GM19468 (cell line): ENCODE measurements at regions not wholly inside any gene's neighbourhood (a gene's known extent, or its start where the extent isn't known, plus 50 kb on each side); places are given as distances from the start of the nearest gene placed in this dataset.

Experiments
- ATAC-seq: cut with Tn5 transposase; IDR thresholded peaks from one replicate; pipeline ENCODE4 v1.9.1; 2021; ENCODE audit warnings: mild to moderate bottlenecking, moderate library complexity, moderate number of reproducible peaks; ENCODE audit not compliant: unreplicated experiment; ENCODE audit errors: extremely low read depth

GRCh38 chr3:22947851-22948250 lies 255.3 kb upstream of the UBE2E2 start:
- ATAC-seq: no peak

- ATAC-seq: no peak
Observed at GRCh38 chr3:22951910-22952309, 251.2 kb upstream of the UBE2E2 start.

DNA sequence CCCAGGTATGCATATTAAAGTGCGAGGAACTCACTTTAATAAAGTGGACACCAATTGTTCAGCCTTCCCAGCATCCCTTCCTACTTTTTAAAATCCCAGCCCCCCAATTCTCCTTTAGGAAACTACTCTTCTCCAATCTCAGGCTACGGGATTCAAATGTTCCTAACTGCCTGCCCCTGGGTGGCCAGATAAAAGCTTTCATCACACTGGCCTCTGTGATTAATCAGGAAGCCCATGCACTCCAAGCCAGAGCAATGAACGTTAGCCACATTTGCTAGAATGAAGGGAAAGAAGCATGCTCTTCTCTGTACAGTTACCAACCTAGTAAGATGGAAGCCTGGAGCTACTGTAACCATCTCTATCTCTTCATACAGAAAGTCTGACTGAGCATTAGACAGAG lies 250.3 kb upstream of the UBE2E2 start:
- no peak for ATAC-seq

DNA sequence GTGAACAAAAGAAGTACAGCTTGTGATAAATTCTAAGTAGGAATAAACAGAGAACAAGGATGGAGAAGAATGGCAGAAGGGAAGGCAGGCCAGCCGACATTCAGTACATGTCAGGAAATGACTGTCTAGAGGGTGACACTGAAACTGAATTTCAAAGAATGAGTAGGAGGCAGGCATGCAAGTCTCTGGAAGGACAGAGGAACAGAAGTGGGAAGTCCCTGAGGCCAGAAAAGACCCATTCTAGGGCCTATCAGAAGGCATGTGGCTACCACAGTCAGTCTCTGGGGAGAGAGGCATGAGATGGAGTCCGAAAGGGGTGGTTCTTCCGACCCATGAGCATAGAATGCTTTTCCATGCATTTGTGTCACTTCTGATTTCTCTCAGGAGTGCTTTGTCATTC lies 243.5 kb upstream of the UBE2E2 start:
- ATAC-seq: peak; percentile 54

GRCh38 chr3:22960105-22960984 lies 242.8 kb upstream of the UBE2E2 start:
- ATAC-seq: peak; percentile 35

GRCh38 chr3:22962244-22962643 lies 240.9 kb upstream of the UBE2E2 start:
- ATAC-seq: no peak

- no peak for ATAC-seq
Observed at GRCh38 chr3:22966349-22966748, 236.8 kb upstream of the UBE2E2 start.

DNA sequence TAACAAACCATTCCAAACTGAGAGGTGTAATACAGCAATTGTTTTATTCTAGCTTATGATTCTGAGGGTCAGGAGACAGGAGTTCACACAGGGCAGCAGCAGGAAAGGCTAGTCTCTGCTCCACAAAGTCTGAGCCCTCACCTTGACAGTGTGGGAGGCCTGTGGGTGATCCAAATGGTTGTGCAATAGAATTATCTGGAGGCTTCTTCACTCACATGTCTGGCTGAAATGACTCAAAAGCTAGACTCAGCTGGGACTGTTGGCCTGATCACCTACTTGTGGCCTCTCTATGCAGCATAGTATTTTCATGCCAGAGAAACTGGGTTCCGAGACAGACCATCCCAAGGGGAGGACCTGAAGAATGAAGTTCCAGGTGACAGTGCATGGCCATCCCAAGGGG lies 233.9 kb upstream of the UBE2E2 start:
- ATAC-seq: no peak

DNA sequence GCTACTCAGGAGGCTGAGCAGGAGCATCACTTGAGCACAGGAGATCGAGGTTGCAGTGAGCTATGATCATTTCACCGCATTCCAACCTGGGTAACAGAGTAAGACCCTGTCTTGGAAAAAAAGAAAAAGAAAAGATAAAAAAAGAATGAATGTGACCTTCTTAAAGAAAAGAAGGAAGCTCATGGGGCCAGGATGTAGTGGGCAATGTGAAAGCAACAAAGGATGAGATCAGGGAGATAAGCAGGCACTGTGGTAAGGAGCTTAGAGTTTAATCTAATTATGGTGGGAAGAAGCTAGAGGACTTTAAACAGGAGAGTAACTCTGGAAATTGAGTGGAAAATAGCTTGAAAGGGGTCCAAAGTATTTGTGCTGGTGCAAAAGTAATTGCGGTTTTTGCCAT lies 231.6 kb upstream of the UBE2E2 start:
- ATAC-seq: no peak

DNA sequence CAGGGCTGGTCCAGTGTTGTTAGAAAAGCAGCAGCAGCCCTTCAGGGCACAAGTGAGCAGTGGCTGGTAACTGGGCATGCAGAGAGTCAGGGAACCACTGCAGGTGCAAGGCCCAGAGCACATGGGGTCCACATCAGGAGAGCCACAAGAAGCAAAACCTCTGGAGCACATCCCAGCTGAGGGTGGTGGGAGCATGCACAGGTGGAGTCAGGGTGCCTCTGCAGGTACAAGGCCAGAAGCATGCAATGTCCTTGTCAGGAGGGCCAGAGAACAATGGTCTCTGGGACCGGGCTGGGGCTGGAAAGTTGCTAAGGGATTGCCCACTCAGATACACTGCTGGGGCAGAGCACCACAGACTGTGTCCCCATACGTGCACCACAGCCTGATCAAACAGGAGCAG lies 226.1 kb upstream of the UBE2E2 start:
- ATAC-seq: no peak

GRCh38 chr3:22977650-22978289 lies 225.4 kb upstream of the UBE2E2 start:
- ATAC-seq: peak; percentile 56

- ATAC-seq: no peak
Observed at GRCh38 chr3:22979581-22979980, 223.5 kb upstream of the UBE2E2 start.

- no peak for ATAC-seq
Observed at GRCh38 chr3:22980346-22980745, 222.8 kb upstream of the UBE2E2 start.

DNA sequence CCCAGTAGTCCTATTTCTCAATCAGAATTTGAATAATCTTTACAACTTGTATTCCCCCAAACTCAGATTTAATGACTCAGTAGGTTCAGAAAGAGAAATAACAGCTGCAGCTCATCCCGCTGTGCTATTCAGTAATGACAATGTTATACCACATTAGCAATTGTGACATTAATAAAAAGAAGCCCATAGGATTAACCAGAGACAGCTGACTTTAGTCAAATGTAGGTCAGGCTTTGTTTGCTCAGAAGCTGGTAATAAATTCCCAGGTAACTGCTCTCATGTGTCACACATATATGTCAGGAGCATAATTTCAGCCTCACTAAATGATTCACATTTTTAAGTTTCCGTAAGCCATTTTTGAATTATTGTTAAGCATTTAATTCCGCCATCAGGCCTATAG lies 222.0 kb upstream of the UBE2E2 start:
- ATAC-seq: no peak

- ATAC-seq: no peak
Observed at GRCh38 chr3:22981861-22982260, 221.3 kb upstream of the UBE2E2 start.

GRCh38 chr3:22982981-22983587 lies 220.0 kb upstream of the UBE2E2 start:
- ATAC-seq: no peak

DNA sequence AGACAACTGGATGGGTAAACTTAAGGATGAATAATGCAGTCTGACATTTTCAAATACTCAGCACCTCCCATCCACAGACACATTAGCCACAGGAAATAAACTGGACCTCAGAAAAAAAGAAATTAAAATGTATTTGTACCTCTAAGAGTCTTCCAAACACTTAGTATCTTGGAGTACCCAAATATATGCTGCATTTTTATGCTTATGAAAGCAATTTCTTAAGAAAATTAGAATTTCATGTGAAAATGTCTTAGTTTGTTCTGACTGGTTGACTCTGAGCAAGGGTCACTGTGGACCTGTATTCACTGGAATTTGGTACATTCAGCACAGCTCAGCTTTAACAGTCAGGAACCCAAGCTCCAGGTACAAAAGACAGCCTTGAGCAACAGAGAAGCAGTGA lies 216.2 kb upstream of the UBE2E2 start:
- no peak for ATAC-seq

DNA sequence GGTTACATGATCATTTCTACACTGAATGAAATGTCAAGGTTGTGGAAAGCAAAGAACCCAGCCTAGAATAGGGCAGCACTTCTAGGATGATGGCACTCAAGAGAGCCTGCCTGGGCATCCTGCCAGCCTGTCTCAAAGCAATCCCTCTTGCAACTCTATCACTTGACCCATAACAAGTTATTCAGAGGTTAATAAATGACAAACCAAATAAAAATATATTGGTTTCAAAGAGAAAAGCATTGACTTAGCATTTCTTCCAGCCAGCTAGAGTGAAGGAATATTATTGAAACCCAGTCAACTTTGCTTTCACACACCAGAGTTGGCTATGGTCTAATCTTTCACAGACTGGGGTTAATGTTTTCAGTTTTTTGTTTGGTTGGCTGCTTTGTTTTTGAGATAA lies 214.6 kb upstream of the UBE2E2 start:
- ATAC-seq: no peak

GRCh38 chr3:22989716-22990115 lies 213.4 kb upstream of the UBE2E2 start:
- ATAC-seq: no peak

- ATAC-seq: no peak
Observed at GRCh38 chr3:22990291-22991200, 212.6 kb upstream of the UBE2E2 start.
